ENCODE measurements at regions not wholly inside any gene's neighbourhood (a gene's known extent, or its start where the extent isn't known, plus 50 kb on each side); places are given as distances from the start of the nearest gene placed in this dataset.

DNA sequence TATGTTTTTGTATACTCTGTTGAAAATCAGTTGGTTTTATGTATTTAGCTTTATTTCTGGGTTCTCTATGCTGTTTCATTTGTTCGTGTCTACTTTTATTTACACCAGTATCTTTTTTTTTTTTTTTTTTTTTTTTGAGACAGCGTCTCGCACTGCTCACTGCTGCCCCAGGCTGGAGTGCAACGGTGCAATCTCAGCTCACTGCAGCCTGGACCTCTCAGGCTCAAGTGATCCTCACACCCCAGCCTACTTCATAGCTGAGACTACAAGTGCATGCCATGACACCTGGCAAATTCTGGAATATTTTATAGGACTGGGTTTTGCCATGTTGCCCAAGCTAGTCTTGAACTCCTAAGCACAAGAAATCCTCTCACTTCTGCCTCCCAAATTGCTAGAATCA lies 869.4 kb upstream of the CDH6 start:
- H3K4me3 Mint-ChIP-seq, result no peak overlapping the region
- no peak for DNase-seq
- POLR2A ChIA-PET, result no interaction called here
- no peaks in the 10 kb centered on the region for H3K4me1 Mint-ChIP-seq (ENCODE audit: low read depth)
- intact Hi-C loops (cut with micrococcal nuclease), result no loop called here
- CTCF ChIA-PET, result no interaction called here
- TF ChIP-seq, protein P1, sequence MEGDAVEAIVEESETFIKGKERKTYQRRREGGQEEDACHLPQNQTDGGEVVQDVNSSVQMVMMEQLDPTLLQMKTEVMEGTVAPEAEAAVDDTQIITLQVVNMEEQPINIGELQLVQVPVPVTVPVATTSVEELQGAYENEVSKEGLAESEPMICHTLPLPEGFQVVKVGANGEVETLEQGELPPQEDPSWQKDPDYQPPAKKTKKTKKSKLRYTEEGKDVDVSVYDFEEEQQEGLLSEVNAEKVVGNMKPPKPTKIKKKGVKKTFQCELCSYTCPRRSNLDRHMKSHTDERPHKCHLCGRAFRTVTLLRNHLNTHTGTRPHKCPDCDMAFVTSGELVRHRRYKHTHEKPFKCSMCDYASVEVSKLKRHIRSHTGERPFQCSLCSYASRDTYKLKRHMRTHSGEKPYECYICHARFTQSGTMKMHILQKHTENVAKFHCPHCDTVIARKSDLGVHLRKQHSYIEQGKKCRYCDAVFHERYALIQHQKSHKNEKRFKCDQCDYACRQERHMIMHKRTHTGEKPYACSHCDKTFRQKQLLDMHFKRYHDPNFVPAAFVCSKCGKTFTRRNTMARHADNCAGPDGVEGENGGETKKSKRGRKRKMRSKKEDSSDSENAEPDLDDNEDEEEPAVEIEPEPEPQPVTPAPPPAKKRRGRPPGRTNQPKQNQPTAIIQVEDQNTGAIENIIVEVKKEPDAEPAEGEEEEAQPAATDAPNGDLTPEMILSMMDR (IDR thresholded peaks at IDR 0.05), result no peak
- H3K36me3 Mint-ChIP-seq (ENCODE audit: low read depth), result no peaks in the 10 kb centered on the region
- no peak for ATAC-seq
- H3K9me3 Mint-ChIP-seq, result peaks cover 16% of the 10 kb centered on the region
- H3K27ac Mint-ChIP-seq, result no peak overlapping the region
- no peaks in the 10 kb centered on the region for H3K27me3 Mint-ChIP-seq

DNA sequence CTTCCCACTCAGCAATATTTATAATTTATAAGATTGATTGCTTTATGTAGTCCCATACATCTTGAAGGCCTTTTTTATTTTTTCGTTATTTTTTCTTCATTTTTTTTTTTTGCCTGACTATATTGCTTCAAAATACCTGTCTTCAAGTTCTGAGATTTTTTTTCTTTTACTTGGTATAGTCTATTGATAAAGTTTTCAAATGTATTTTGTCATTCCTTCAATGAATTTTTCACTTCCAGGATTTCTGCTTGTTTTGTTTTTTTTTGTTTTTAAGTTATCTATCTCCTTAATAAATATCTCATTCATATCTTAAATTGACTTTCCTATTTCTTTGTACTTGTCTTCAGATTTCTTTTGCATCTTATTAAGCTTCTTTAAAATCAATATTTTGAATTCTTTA lies 905.6 kb upstream of the CDH6 start:
- ChIA-PET POLR2A (no interaction called here), CTCF (no interaction called here)
- DNase-seq, result no peak

DNA sequence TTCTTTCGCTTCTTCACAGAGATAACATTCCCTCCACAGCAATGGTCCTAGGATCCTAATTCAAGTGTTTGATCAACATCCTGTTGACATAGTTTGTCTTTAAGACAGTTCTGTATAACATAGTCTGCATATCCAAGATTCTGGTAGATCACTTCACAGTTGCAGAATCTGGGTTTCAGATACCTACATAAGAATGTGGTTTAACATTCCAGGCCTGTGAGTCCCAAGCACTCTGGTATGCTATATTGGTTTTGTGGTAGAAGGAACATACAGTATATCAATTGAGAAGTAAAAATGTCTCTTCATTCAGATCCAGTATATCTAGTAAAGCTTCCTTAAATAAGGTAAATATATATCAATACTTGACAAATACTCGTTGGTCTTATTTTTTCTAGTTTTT lies 914.2 kb upstream of the CDH6 start:
- H3K9me3 Mint-ChIP-seq, result peaks cover 14% of the 10 kb centered on the region
- no peak for ATAC-seq
- DNase-seq, result no peak
- no peak overlapping the region for H3K4me3 Mint-ChIP-seq
- intact Hi-C loops (cut with micrococcal nuclease), result no loop called here
- no peaks in the 10 kb centered on the region for H3K27me3 Mint-ChIP-seq
- TF ChIP-seq, protein P1 (IDR thresholded peaks at IDR 0.05), result no peak
- H3K4me1 Mint-ChIP-seq (ENCODE audit: low read depth), result no peaks in the 10 kb centered on the region
- H3K27ac Mint-ChIP-seq, result no peak overlapping the region
- POLR2A ChIA-PET, result no interaction called here
- H3K36me3 Mint-ChIP-seq (ENCODE audit: low read depth), result no peaks in the 10 kb centered on the region
- CTCF ChIA-PET, result no interaction called here

More for the DNA sequence above, 905.6 kb upstream of the CDH6 start:
- TF ChIP-seq, protein P1 (IDR thresholded peaks at IDR 0.05), result no peak
- H3K27me3 Mint-ChIP-seq, result no peaks in the 10 kb centered on the region
- peaks cover 15% of the 10 kb centered on the region for H3K9me3 Mint-ChIP-seq
- no peak for ATAC-seq
- no peaks in the 10 kb centered on the region for H3K4me1 Mint-ChIP-seq (ENCODE audit: low read depth)
- H3K27ac Mint-ChIP-seq, result no peak overlapping the region
- H3K36me3 Mint-ChIP-seq (ENCODE audit: low read depth), result no peaks in the 10 kb centered on the region
- no peak overlapping the region for H3K4me3 Mint-ChIP-seq
- intact Hi-C loops (cut with micrococcal nuclease), result no loop called here

DNA sequence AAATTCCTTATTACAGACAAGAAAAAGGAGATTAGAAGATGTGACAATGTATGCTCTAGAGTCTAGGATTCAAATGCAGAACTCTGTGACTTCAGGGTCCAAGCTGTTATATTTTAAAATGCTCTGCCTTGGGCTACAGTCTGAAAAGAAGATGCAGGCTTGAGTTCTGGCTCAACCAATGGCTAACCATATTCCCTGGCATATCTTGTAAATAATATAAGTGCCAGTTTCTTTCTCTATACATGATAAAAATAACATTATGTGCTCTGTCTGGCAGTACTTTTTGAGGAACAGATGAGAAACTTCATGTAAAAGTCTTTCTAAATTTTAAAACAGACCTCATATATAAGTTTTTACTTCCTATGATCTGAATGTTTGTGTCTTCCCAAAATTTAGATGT lies 926.5 kb upstream of the CDH6 start:
- peaks cover 14% of the 10 kb centered on the region for H3K9me3 Mint-ChIP-seq
- ChIA-PET CTCF (no interaction called here), POLR2A (no interaction called here)
- no peaks in the 10 kb centered on the region for H3K4me1 Mint-ChIP-seq (ENCODE audit: low read depth)
- TF ChIP-seq, protein P1 (IDR thresholded peaks at IDR 0.05), result no peak
- no peaks in the 10 kb centered on the region for H3K36me3 Mint-ChIP-seq (ENCODE audit: low read depth)
- intact Hi-C loops (cut with micrococcal nuclease), result no loop called here
- DNase-seq (no peak), ATAC-seq (no peak)
- no peak overlapping the region for H3K27ac Mint-ChIP-seq
- H3K4me3 Mint-ChIP-seq, result no peak overlapping the region
- no peaks in the 10 kb centered on the region for H3K27me3 Mint-ChIP-seq

DNA sequence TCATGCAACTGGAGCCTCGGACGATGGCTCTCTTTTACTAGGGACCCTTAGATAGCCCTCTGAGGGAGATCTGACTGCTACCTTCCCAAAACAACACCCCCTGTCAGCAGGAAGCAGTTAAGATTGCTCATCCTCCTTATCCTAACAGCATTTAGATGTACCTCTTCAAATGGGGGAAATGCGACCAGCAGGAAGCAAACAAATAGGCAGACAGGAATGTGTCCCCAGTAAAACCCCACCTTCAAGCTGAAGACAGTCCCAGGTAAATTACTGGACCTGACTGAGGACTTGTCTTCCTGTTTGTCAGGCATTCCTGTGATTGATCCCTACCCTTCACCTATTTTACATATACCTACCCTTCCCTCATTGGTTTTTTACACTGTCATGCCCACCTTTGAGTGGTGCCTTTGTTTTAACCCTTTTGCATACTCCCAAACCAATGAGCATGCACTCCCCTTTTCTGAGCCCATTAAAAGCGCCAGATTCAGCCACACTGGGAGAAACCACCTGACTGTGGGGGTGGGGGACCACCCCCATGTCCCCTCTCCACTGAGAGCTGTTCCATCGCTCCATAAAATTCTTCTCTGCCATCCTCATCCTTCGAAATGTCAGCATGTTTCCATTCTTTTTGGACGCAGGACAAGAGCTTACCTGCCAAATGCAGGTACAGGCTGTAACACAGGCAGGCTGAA lies 954.0 kb upstream of the CDH6 start:
- POLR2A ChIA-PET, result no interaction called here
- intact Hi-C loops (cut with micrococcal nuclease), result no loop called here
- H3K9me3 Mint-ChIP-seq, result peaks cover 10% of the 10 kb centered on the region

More for the DNA sequence above, 954.0 kb upstream of the CDH6 start:
- H3K4me1 Mint-ChIP-seq (ENCODE audit: low read depth), result no peaks in the 10 kb centered on the region
- TF ChIP-seq, protein P1 (IDR thresholded peaks at IDR 0.05), result no peak
- no peak for ATAC-seq
- H3K4me3 Mint-ChIP-seq, result no peak overlapping the region
- H3K27me3 Mint-ChIP-seq, result no peaks in the 10 kb centered on the region
- H3K27ac Mint-ChIP-seq, result no peak overlapping the region
- CTCF ChIA-PET, result no interaction called here
- H3K36me3 Mint-ChIP-seq (ENCODE audit: low read depth), result no peaks in the 10 kb centered on the region
- DNase-seq, result no peak
